Fibroblast of peridontal ligament (primary cell): ENCODE measurements at regions not wholly inside any gene's neighbourhood (a gene's known extent, or its start where the extent isn't known, plus 50 kb on each side); places are given as distances from the start of the nearest gene placed in this dataset.

Experiments used
- DNase-seq: peaks from one replicate; pipeline ENCODE4 v3.0.0-alpha.2; 2010; ENCODE audit errors: extremely low read depth

DNA sequence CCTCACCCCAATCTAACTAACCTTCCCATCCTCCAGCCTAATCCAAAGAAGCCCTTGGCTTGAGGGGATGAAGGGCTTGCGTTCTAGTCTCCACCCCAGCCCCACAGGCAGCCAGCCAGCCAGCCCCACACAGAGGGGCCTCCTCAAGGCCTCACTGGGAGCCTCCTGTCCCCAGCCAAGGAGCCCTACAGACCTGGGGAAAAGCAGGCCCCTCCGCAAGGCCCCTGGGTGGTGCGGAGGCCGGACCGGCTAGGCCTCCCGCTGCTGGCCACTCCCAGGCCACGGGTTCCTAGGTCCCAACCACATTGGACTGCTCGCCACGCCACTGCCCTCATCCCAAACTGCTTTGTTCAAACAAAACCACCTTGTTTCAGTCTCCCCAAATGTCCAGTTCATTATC, 78.0 kb downstream of the ZIC5 start:
- DNase-seq = no peak

DNA sequence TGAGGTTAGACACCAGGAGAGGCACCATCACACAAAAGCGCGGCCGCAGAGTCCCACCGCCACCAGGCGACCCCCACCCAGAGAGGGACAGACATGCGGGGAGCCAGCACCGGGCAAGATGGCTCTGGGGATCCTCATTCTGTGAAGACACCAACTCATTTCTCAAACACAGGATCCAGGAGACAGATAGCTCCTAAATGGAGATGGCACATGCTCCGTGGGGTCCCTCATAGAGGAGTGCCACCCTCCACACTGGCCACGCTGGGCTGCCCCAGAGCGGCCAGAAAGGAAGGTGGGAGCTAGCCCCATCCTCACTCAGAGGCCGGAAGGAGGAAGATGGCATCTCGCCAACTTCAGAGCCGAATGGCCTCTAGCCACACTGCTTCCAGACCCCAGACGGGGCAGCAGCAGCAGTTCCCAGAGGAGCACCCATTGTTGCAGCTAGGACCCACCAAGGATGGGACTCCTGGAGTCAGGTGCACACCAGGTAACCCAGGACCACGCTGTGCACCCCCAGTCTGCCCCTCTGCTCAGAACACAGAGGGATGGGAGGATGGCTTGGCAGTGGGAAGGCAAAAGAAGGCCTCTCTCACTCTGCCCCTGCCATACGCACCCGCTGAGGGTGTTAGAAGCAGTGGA, 78.6 kb downstream of the ZIC5 start:
- no peak for DNase-seq

DNA sequence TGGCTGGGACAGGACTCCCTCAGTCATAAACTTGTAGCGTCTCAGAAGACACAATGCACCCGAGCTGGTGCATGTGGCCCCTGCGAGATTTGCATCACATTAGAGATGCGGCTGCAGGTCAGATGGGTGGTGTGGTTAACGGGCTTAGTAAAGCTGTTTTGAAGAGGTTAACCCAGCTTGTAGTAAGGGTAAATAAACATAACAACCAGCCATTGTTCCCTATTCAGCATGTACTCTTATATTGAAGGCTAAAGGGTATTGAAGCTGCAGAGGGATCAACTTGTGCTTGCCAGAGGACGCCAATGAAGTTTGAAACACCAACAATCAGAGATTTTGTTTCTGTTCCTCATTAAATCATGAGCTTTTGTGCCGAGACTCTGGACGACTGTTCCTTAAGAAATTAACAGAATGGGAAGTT, 79.4 kb downstream of the ZIC5 start:
- DNase-seq = no peak

DNA sequence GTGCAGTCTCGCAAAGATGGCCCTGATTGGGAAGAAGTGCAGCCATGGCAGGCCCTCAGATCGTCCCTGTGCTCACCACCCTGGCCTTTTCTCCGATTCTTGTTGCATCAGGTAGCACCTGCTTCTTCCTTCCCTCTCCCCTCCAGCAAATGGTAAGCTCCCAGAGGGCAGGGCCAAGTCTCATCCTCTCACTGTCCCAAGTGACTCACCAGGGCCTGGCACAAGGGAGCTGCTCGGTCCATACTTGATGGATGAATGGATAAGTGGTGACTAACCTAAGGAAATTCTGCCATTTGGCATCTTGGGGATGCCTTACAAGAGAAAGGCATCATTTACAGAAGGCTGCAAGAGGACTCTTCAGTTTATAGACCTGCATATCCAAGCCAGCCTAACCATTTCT, 84.9 kb downstream of the ZIC5 start:
- no peak for DNase-seq

DNA sequence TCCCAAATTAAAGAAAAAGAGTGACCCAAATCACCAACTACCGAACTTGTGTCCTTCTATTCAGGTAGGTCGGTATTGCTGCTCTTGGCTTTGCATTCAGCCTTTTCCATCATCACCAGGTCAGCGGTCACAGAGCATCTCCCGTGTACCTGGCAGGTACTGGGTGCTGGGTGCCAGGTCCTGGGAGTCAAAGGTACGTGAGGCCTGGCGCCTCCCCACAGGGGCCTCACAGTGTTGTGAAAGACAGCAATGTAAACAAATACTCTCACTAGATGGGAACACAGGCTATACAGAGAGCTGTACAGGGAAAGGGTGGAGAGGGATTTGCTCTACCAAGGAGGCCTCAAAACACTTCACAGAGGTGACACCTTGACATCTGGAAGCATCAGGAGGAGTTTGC, 86.7 kb downstream of the ZIC5 start:
- no peak for DNase-seq

DNA sequence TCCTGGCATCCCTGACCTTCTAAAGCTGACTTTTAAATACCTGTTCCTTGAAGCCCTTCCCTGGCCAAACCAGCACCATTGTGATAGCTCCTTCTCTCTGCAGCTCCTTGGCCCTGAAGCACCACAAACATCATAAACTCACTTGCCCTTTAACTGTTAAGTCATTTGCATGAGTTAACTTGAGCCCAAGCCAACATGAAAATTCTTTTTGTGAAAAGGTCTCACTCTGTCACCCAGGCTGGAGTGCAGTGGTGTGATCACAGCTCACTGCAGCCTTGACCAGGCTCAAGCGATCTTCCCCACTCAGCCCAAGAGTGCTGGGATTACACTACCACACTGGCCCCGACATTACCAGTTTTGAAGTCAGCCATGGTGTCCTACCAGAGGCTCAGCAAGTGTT, 87.8 kb downstream of the ZIC5 start:
- DNase-seq = no peak

DNA sequence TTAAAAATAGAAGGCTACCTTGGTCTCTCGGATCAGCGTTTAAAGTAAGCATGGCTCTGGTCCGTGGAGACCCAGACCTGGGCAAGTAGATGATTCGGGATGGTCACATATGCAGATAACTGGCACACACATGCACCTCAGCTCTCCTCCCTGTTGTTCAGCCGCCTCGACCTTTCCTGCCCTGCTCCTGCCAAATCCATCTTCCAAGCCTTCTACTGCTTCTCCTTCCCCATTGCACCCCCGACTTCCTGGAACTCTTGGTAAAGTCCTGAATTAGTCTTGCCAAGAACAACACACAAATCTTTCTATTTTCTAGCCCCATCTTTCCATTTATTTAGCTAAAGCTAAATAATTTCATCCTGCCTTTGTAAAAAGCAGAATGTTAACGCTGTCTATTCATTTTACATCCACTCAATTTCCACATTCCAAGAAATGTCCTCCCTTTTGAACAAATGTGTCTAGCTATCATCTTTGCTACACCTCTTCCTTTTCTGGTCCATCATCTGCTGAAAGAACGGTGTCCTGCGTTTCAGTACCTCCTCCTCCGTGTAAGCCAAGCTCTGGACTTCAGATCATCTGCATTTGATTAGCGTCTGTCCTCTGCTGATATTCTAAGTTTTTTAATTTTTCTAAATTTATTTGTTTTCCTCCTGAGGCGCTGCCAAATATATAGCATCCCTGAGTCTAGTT, 92.5 kb downstream of the ZIC5 start:
- DNase-seq = no peak

DNA sequence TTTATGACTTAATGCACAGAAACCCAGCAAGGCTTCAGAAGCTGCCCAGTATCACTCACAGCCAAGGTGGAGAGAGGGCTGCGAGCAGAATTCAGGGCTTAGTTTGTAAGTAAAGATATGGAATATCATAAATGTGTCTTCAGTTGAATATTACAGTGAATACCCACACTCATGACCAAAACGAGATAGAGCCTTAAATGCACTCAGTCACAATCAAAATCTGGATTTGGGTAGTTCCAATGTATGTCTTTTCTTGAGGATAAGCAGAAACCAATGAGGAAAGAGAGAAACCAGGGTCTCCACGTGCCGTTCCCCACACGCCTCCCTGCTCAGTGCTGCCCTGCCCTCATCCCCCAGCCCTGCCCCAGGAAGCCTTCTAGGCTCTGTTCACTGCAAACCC, 94.9 kb downstream of the ZIC5 start:
- no peak for DNase-seq

DNA sequence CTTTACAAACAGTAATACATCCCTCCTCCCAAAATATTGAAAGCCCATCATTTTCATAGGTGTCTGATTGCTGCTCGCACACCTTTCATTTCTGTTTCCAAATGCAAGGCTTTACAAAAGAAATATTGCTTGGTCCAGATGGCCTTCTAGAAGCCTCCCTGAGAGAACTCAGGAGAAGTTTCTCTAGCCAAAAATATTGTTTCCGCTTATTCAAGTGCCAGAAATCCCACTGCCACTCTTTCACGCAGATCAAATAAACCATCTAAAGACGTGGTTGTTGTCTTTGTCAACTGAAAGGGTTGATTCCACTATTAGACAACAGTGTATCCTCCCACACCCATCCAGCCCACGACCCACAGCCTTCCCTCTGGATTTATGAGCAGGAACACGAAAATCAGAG, 96.2 kb downstream of the ZIC5 start:
- DNase-seq = no peak

DNA sequence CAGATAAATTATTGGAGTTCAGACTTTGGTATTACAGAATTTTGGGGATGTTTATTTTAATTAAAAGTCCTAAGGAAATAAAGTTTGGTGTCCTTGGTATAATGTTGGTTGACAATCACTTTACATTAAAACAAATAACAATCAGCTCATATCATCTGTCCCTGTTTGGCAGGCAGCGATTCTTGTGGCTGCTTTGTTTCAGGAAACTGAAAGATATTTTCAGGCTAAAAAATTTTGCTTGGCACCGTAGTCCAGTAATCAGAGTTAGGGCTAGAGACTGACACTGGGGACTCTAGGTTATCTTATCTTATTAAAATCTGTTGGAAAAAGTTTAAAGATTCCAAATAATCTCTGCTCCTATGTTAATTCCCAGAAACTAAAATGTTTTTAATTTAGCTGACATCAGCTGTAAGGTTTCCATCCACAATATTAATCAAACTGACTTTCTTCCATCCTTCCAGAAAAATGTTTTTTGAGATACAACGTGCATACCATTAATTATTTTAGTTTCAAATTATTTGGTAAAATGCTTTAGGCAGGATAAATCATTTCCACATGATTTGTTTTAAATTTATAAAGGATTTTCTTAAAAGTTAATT, 97.6 kb downstream of the ZIC5 start:
- no peak for DNase-seq

DNA sequence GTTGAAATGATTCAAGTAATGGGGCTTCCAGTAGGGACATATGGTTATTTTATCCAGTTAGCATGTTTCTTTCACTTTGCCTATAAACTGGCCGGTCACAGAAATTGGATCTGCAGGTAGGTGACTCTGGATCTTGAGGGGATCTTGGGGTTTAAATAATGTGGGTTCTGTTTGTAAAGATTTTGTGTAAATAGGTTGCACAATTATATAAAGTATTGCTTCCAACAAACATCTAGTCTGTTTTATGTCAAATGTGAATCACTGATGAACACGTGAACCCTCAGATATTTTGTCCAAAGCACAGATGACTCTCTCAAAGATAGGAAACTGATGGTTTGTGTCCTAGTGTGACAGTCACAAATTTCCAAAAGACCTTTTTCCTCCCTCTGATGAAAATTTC, 98.4 kb downstream of the ZIC5 start:
- no peak for DNase-seq

DNA sequence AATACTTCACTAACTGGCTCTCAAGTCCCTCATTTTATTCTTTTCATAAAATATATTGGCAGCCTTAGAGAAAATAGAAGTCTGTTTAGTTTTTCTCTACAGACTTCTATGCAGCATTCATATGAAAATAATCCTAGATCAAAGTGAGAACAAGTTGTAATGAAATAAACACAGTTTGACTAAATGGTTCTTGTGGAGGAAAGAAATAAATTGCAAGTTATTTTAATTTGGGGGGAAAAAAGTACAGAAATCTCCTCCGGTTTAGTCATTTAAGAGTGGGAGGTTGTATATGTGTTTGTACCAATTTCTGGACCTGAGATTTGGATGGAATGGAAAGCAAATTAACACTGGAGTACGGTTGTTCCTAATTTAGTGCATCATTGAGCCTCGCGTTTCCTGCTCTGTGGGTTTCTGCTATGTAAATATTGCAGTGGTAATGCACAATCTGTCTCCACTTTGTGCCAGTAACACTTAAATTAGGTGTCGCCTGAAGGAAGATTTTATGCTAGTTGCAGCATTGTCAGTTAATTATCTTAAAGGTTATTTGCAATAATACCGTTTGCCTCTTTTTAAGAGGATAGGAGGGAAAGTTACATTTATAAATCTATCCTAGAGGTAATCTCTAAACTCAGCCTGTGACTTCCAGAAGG, 100.2 kb downstream of the ZIC5 start:
- DNase-seq = no peak

DNA sequence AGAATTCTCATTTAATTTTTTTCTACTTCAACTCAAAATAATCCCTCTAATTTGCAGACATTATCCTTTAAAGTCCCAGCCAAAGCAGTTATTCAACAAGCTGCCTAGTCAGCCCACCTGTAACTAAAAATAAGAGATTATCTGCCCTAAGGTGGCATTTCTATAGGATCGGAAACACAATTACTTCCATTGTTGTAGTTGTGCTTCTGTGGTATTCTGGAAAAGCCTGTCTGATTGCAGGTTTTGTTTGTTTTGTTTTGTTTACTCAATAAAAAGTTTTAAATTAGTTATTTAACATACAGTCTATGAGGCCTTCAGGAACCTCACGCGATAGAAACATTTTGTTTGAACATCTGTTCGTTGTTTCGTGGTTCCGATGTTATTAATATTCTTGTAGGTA, 101.0 kb downstream of the ZIC5 start:
- no peak for DNase-seq

DNA sequence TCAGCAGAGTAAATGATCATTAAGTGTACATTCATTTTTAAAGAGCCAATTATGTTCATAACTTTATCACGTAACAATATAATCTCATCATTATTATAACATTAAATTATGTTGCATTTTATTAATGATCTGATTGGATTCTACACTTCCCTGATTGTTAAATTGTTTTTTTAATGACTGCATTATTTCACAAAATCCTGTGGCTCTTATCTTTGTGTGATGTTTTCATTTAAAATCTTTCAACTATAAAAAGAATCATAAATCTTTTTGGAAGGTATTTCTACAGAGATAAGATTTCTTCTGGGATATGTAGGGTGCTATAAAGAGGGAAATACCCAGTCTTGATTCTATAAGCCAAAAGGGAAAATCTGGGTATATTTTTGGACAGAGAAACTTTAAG, 101.7 kb downstream of the ZIC5 start:
- DNase-seq = no peak

DNA sequence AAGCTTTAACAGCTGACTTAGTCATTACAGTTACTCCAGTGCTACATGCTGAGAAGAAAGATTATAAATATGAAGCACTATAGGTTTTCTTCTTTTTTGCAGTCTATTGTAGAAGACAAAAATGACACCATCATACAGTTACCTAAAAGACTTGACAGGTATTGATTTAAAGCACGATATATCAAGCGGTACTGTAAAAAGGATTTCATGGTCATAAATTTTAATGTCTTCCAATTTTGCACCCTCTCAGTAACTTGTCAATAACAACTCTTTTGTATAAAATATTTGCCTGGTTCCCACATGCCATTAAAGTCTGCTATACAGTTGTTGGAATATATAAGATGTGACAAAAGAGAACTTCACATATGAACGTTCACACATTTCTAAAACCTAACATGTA, 102.8 kb downstream of the ZIC5 start:
- DNase-seq = no peak

DNA sequence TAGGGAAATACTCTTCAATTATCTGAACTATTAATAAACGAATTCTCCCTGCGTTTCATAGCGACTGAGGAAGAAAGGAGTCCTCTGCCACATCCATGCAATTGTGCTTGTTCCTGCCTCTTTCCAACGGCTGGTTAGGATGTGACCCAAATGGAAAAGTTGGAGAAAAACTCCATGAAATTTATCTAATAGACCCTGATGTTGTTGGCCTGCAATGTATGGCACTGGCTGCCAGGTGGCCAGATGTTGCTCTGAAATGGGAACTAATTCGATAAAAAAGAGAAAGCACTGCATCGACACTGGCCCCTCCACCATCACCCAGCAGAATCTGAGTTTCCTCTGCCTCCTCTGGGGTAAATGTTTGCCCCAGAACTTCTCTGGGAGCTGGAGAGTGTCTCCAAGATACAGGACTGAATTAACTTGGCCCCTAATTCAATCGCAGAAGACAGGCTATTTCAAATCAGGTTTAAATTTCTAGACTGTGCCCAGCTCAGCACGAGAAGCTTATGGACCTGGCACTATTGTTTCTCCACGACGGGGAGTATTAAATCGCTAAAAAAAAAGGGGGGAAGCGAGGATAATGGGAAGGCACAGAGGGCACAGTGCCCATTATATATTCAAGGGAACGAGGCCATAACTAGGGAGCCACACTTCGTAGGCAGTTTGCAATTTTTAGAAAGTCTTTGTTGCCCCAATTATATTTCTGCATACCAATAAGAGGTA, 103.9 kb downstream of the ZIC5 start:
- no peak for DNase-seq

DNA sequence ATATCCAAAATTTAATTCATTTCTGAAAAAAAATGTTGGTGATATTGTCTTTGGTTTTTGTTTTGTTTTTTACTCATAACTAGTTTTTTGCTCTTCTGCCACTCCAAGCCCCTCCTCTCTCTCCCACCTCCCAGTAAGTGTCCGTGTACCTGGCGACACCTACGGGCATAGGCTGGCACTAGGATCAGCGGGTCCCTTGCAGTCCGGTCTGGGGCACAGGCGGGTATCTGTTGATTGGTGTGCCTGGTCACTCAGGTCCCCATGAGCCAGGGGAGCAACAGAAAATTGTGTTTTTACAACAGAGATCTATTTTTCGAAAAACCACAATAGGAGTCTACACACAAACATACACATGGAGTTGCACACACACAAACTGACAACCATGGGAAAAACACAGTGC, 104.8 kb downstream of the ZIC5 start:
- no peak for DNase-seq

DNA sequence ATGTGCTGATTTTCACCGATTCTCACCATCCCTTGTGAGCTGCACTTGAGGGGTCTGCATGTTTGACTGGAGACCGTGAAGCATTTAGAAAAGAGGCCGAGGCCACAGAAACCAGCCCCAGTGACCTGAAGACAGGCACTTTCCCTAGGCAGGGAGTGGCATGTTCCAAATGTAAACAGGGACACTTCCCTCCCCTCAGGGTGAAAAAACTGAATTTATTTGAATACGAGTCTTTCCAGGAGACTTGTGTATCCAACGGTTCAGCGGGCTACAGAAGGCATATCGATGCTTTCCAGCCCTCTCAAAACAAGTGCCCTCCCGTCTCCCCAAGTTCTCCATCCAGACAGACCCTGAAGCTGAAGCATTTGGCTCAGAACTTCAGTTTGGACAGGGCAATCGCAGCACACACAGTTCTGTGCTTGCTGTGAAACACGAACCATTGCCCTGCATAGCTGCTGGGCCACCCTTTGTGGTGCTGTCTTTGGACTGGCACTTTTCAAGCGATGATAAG, 106.1 kb downstream of the ZIC5 start:
- no peak for DNase-seq

DNA sequence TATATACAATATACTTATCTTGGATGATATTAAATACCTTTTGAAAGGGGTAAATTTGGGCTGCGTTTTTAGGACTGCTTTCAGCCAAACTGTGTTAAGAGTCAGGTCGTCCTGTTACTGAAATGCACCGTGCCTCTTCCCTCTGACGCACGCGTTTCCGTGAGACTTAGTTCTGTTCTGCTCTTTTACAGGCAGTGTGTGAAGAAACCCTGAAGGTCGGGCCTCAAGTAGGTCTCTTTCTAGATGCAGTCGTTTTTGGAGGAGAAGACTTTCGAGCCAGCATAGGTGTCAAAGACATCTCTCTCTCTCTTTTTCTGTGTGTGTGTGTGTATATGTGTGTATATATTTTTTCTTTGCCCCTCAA, 107.0 kb downstream of the ZIC5 start:
- DNase-seq = no peak

DNA sequence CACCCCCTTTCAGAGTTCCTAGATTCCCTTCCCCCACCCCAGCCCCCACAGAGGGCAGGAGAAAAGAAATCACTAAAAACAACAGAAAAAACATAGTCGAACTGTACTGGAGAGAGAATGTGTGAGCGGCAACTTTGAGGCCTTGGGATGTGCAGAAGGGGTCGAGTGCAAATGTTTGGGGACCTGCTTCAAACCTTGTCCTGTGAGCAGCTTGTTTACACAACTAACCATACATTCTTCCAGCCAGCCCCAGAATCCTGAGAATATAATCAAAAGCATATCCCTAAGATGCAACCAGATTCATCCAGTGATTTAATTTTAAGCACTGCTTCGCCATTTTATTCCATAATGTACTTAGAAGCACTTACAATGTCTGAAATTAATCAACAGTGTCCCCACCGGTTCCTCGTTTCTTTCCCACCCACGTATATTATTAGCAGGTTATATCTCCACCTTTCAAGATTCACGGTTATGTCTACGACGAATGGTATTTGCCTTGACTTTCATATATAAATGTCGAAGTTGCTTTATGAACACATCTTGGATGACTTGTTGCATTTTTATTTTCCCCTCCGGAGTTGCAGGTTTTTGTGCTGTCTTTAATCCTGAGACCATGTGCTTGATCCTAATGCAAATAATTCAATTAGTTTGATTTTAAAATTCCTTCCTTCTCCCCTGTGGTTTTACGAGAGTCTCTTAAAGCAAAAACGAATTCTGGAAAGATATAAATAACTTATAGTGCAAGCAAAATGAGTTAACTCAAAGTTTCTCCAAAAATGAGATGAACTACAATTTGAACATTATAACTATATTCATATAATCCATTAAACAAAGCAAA, 107.6 kb downstream of the ZIC5 start:
- no peak for DNase-seq

DNA sequence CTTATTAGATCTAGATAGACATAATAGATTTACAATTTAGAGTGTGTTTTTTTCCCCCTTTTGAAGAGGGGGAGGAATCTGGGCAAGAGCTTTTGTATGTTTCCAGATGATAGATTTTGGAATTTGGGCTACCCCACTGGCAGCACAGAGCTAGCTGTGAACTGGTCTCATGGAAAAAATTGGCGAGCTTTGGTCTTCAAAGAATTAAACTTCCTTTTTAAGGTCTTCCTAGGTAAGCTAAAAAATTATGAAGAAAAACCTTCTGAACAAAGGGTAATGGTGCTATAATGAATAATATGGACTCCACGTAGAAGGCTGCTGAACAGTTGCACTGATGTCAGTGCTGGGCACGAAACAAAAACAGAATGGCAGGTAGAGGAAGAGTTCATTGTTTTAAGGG, 109.3 kb downstream of the ZIC5 start:
- no peak for DNase-seq
